ENCODE measurements at regions not wholly inside any gene's neighbourhood (a gene's known extent, or its start where the extent isn't known, plus 50 kb on each side); places are given as distances from the start of the nearest gene placed in this dataset.

GRCh38 chr2:64342195-64343099 lies 111.5 kb upstream of the LGALSL start:
- ChIA-PET POLR2A (no interaction called here), CTCF (interaction anchor here (0.6 to 1.3 kb wide), 2 partner anchors 11 to 215 kb away, joined by 3 to 9 read pairs; no protein-coding TSS in a partner anchor)
- Mint-ChIP-seq H3K9me3 (ENCODE audit: low read depth) (no peaks in the 10 kb centered on the region), H3K27me3 (peaks cover 2% of the 10 kb centered on the region), H3K27ac (no peak overlapping the region), H3K4me3 (no peak overlapping the region), H3K36me3 (ENCODE audit: low read depth) (no peaks in the 10 kb centered on the region), H3K4me1 (no peaks in the 10 kb centered on the region)
- intact Hi-C loops (cut with DNase I, micrococcal nuclease), result no loop called here
- ATAC-seq (no peak), DNase-seq (no peak)

- Mint-ChIP-seq H3K36me3 (ENCODE audit: low read depth) (no peaks in the 10 kb centered on the region), H3K27me3 (peaks cover 2% of the 10 kb centered on the region), H3K4me1 (no peaks in the 10 kb centered on the region), H3K27ac (no peak overlapping the region), H3K4me3 (no peak overlapping the region), H3K9me3 (ENCODE audit: low read depth) (no peaks in the 10 kb centered on the region)
- POLR2A ChIA-PET, result no interaction called here
- CTCF ChIA-PET, result interaction anchor here (0.8 kb wide), 1 partner anchor 111 kb away, joined by 3 read pairs; no protein-coding TSS in a partner anchor
- no peak for ATAC-seq
- intact Hi-C loops (cut with DNase I, micrococcal nuclease), result no loop called here
- DNase-seq, result no peak
Observed at GRCh38 chr2:64344999-64345576, 108.9 kb upstream of the LGALSL start.

GRCh38 chr2:64345998-64346397 lies 108.0 kb upstream of the LGALSL start:
- Mint-ChIP-seq H3K4me1 (no peaks in the 10 kb centered on the region), H3K4me3 (no peak overlapping the region), H3K27me3 (peaks cover 2% of the 10 kb centered on the region), H3K9me3 (ENCODE audit: low read depth) (no peaks in the 10 kb centered on the region), H3K36me3 (ENCODE audit: low read depth) (no peaks in the 10 kb centered on the region), H3K27ac (no peak overlapping the region)
- intact Hi-C loops (cut with DNase I, micrococcal nuclease), result no loop called here
- CTCF ChIA-PET, result interaction anchor here (0.8 to 1.6 kb wide), 3 partner anchors 110 to 241 kb away, joined by 3 to 4 read pairs (median 3); no protein-coding TSS in a partner anchor
- POLR2A ChIA-PET, result interaction anchor here (0.7 kb wide), 1 partner anchor 65 kb away, joined by 4 read pairs; no protein-coding TSS in a partner anchor
- DNase-seq (no peak), ATAC-seq (no peak)

GRCh38 chr2:64348386-64349130 lies 105.4 kb upstream of the LGALSL start:
- no peak overlapping the region for H3K27ac Mint-ChIP-seq
- intact Hi-C loops (cut with DNase I, micrococcal nuclease), result no loop called here
- H3K9me3 Mint-ChIP-seq (ENCODE audit: low read depth), result peaks cover 4% of the 10 kb centered on the region
- DNase-seq (no peak), ATAC-seq (no peak)
- H3K36me3 Mint-ChIP-seq (ENCODE audit: low read depth), result no peaks in the 10 kb centered on the region
- H3K4me1 Mint-ChIP-seq, result no peaks in the 10 kb centered on the region
- ChIA-PET CTCF (interaction anchor here (0.7 to 1.6 kb wide), 2 partner anchors 18 to 104 kb away, joined by 4 read pairs; no protein-coding TSS in a partner anchor), POLR2A (no interaction called here)
- peaks cover 2% of the 10 kb centered on the region for H3K27me3 Mint-ChIP-seq
- H3K4me3 Mint-ChIP-seq, result no peak overlapping the region

GRCh38 chr2:64349131-64349530 lies 104.8 kb upstream of the LGALSL start:
- no peaks in the 10 kb centered on the region for H3K36me3 Mint-ChIP-seq (ENCODE audit: low read depth)
- H3K9me3 Mint-ChIP-seq (ENCODE audit: low read depth), result peaks cover 4% of the 10 kb centered on the region
- H3K27me3 Mint-ChIP-seq, result peaks cover 4% of the 10 kb centered on the region
- H3K4me1 Mint-ChIP-seq, result no peaks in the 10 kb centered on the region
- CTCF ChIA-PET, result interaction anchor here (0.7 kb wide), 1 partner anchor 104 kb away, joined by 4 read pairs; no protein-coding TSS in a partner anchor
- H3K4me3 Mint-ChIP-seq, result no peak overlapping the region
- DNase-seq, result no peak
- no peak for ATAC-seq
- POLR2A ChIA-PET, result no interaction called here
- intact Hi-C loops (cut with DNase I, micrococcal nuclease), result no loop called here
- H3K27ac Mint-ChIP-seq, result no peak overlapping the region

GRCh38 chr2:64350996-64351395 lies 103.0 kb upstream of the LGALSL start:
- Mint-ChIP-seq H3K4me1 (no peaks in the 10 kb centered on the region), H3K27me3 (peaks cover 7% of the 10 kb centered on the region), H3K36me3 (ENCODE audit: low read depth) (no peaks in the 10 kb centered on the region), H3K27ac (no peak overlapping the region), H3K9me3 (ENCODE audit: low read depth) (peaks cover 4% of the 10 kb centered on the region), H3K4me3 (no peak overlapping the region)
- ChIA-PET POLR2A (no interaction called here), CTCF (no interaction called here)
- no peak for DNase-seq
- intact Hi-C loops (cut with DNase I, micrococcal nuclease), result no loop called here
- ATAC-seq, result no peak

- DNase-seq, result no peak
- H3K36me3 Mint-ChIP-seq (ENCODE audit: low read depth), result no peaks in the 10 kb centered on the region
- ChIA-PET CTCF (interaction anchor here (0.8 to 1.5 kb wide), 4 partner anchors 68 to 566 kb away, joined by 3 to 4 read pairs (median 3); no protein-coding TSS in a partner anchor), POLR2A (no interaction called here)
- peak; percentile 81 for ATAC-seq
- H3K27ac Mint-ChIP-seq, result no peak overlapping the region
- H3K4me3 Mint-ChIP-seq, result no peak overlapping the region
- intact Hi-C loops (cut with DNase I, micrococcal nuclease), result no loop called here
- peaks cover 4% of the 10 kb centered on the region for H3K4me1 Mint-ChIP-seq
- peaks cover 4% of the 10 kb centered on the region for H3K9me3 Mint-ChIP-seq (ENCODE audit: low read depth)
- peaks cover 14% of the 10 kb centered on the region for H3K27me3 Mint-ChIP-seq
Observed at GRCh38 chr2:64352292-64352691, 101.7 kb upstream of the LGALSL start.

GRCh38 chr2:64354857-64355680 lies 98.9 kb upstream of the LGALSL start:
- ChIA-PET POLR2A (interaction anchor here (0.5 kb wide), 1 partner anchor 141 kb away, joined by 5 read pairs; no protein-coding TSS in a partner anchor), CTCF (interaction anchor here (2.7 kb wide), 1 partner anchor 24 kb away, joined by 11 read pairs; no protein-coding TSS in a partner anchor)
- Mint-ChIP-seq H3K4me3 (no peak overlapping the region), H3K27ac (no peak overlapping the region), H3K9me3 (ENCODE audit: low read depth) (peaks cover 4% of the 10 kb centered on the region), H3K36me3 (ENCODE audit: low read depth) (no peaks in the 10 kb centered on the region), H3K4me1 (peaks cover 8% of the 10 kb centered on the region), H3K27me3 (peaks cover 25% of the 10 kb centered on the region)
- intact Hi-C loops (cut with DNase I, micrococcal nuclease), result no loop called here
- no peak for ATAC-seq
- DNase-seq, result no peak

GRCh38 chr2:64356906-64357305 lies 97.1 kb upstream of the LGALSL start:
- Mint-ChIP-seq H3K4me3 (no peak overlapping the region), H3K36me3 (ENCODE audit: low read depth) (no peaks in the 10 kb centered on the region), H3K4me1 (peaks cover 8% of the 10 kb centered on the region), H3K27ac (no peak overlapping the region), H3K9me3 (ENCODE audit: low read depth) (peaks cover 4% of the 10 kb centered on the region), H3K27me3 (peaks cover 25% of the 10 kb centered on the region)
- ATAC-seq (no peak), DNase-seq (no peak)
- intact Hi-C loops (cut with DNase I, micrococcal nuclease), result no loop called here
- CTCF ChIA-PET, result interaction anchor here (1.1 to 2.7 kb wide), 2 partner anchors 26 to 132 kb away, joined by 3 to 11 read pairs; no protein-coding TSS in a partner anchor
- POLR2A ChIA-PET, result no interaction called here

GRCh38 chr2:64359171-64359891 lies 94.6 kb upstream of the LGALSL start:
- no peak for ATAC-seq
- no peaks in the 10 kb centered on the region for H3K36me3 Mint-ChIP-seq (ENCODE audit: low read depth)
- intact Hi-C loops (cut with DNase I, micrococcal nuclease), result no loop called here

More at GRCh38 chr2:64359171-64359891, 94.6 kb upstream of the LGALSL start:
- Mint-ChIP-seq H3K9me3 (ENCODE audit: low read depth) (no peaks in the 10 kb centered on the region), H3K4me1 (peaks cover 8% of the 10 kb centered on the region), H3K4me3 (no peak overlapping the region), H3K27me3 (peaks cover 22% of the 10 kb centered on the region), H3K27ac (no peak overlapping the region)
- ChIA-PET POLR2A (no interaction called here), CTCF (interaction anchor here (0.6 kb wide), 1 partner anchor 136 kb away, joined by 3 read pairs; no protein-coding TSS in a partner anchor)
- no peak for DNase-seq
